WTC11 (cell line): ENCODE measurements at regions not wholly inside any gene's neighbourhood (a gene's known extent, or its start where the extent isn't known, plus 50 kb on each side); places are given as distances from the start of the nearest gene placed in this dataset.

ENCODE experiments used
- ATAC-seq: fragments of 200-7000 bp; cut with Tn5 transposase; 2 replicates; pipeline ENCODE4 v1.10.0; 2021; ENCODE audit warnings: mild to moderate bottlenecking, moderate library complexity
- CTCF ChIA-PET: fragments of 300-600 bp; sonication (Branson Sonifier 250); formaldehyde crosslinking; loops from one replicate; lab custom pipeline; 2021; ENCODE audit warnings: antibody characterized with exemption; lab: Charles Lee
- POLR2A ChIA-PET: fragments of 350-600 bp; sonication (Branson Sonifier 250); formaldehyde crosslinking; loops from one replicate; lab custom pipeline; 2021; ENCODE audit warnings: antibody characterized with exemption; lab: Charles Lee
- DNase-seq: peaks from one replicate; pipeline ENCODE4 v3.0.0; 2021; ENCODE audit warnings: low spot score
- H3K27ac Mint-ChIP-seq: 2 replicates; pipeline ENCODE4 v1.8.0; 2021; ENCODE audit warnings: mixed read lengths
- H3K27me3 Mint-ChIP-seq: 2 replicates; pipeline ENCODE4 v1.8.0; 2021; ENCODE audit warnings: low read depth, mild to moderate bottlenecking, moderate library complexity, mixed read lengths
- H3K36me3 Mint-ChIP-seq: 2 replicates; pipeline ENCODE4 v1.8.0; 2021; ENCODE audit warnings: mixed read lengths
- H3K4me1 Mint-ChIP-seq: 2 replicates; pipeline ENCODE4 v1.8.0; 2022; ENCODE audit warnings: mixed read lengths
- H3K4me3 Mint-ChIP-seq: 2 replicates; pipeline ENCODE4 v1.8.0; 2021; ENCODE audit warnings: mild to moderate bottlenecking, moderate library complexity, mixed read lengths
- H3K9me3 Mint-ChIP-seq: 2 replicates; pipeline ENCODE4 v1.8.0; 2021; ENCODE audit warnings: mixed read lengths
- ELF4 ChIP-seq: sonication (generic); formaldehyde crosslinking; IDR thresholded peaks from 2 replicates; pipeline ENCODE4 v1.8.1; 2022; ENCODE audit warnings: low read depth, mild to moderate bottlenecking, moderate library complexity, missing genetic modification reagents
- GTF2I ChIP-seq: fragments of 250-450 bp; sonication (Bioruptor Pico); conservative IDR thresholded peaks from 2 replicates; pipeline ENCODE4 v1.4.0; 2021; ENCODE audit warnings: mild to moderate bottlenecking
- KAT7 ChIP-seq: sonication (generic); formaldehyde crosslinking; IDR thresholded peaks from 2 replicates; pipeline ENCODE4 v1.8.1; 2023; ENCODE audit warnings: missing genetic modification reagents, mild to moderate bottlenecking, borderline replicate concordance
- MYBL2 ChIP-seq: sonication (generic); formaldehyde crosslinking; IDR thresholded peaks from 2 replicates; pipeline ENCODE4 v1.8.1; 2023; ENCODE audit warnings: mild to moderate bottlenecking, moderate library complexity, missing genetic modification reagents
- NR3C1 ChIP-seq: sonication (generic); formaldehyde crosslinking; conservative IDR thresholded peaks from 2 replicates; pipeline ENCODE4 v1.8.1; 2023; ENCODE audit warnings: low read depth, mild to moderate bottlenecking, missing genetic modification reagents
- OVOL2 ChIP-seq: fragments of 250-450 bp; sonication (Bioruptor Pico); IDR thresholded peaks from 2 replicates; pipeline ENCODE4 v1.9.0; 2021; ENCODE audit warnings: mild to moderate bottlenecking, borderline replicate concordance
- TEAD1 ChIP-seq: sonication (generic); formaldehyde crosslinking; IDR thresholded peaks from 2 replicates; pipeline ENCODE4 v1.8.0; 2022; ENCODE audit warnings: mild to moderate bottlenecking, missing genetic modification reagents
- TF ChIP-seq, protein P1 (sequence below): sonication (generic); formaldehyde crosslinking; IDR thresholded peaks from 2 replicates; pipeline ENCODE4 v1.8.1; 2023; ENCODE audit warnings: mild to moderate bottlenecking, missing genetic modification reagents, borderline replicate concordance
- TF ChIP-seq, protein P2 (sequence below): sonication (generic); formaldehyde crosslinking; conservative IDR thresholded peaks from 2 replicates; pipeline ENCODE4 v1.8.1; 2022; ENCODE audit warnings: mild to moderate bottlenecking, missing genetic modification reagents
- TF ChIP-seq, protein P3 (sequence below): fragments of 250-450 bp; sonication (Bioruptor Pico); IDR thresholded peaks from 2 replicates; pipeline ENCODE4 v1.9.0; 2021; ENCODE audit warnings: mild to moderate bottlenecking
- TF ChIP-seq, protein P4 (sequence below): sonication (generic); formaldehyde crosslinking; IDR thresholded peaks from 2 replicates; pipeline ENCODE4 v1.8.0; 2023; ENCODE audit warnings: missing genetic modification reagents
- TF ChIP-seq, protein P5 (sequence below): sonication (generic); formaldehyde crosslinking; IDR thresholded peaks from 2 replicates; pipeline ENCODE4 v1.8.1; 2023; ENCODE audit warnings: mild to moderate bottlenecking, missing genetic modification reagents, moderate library complexity
- TF ChIP-seq, protein P6 (sequence below): sonication (generic); formaldehyde crosslinking; conservative IDR thresholded peaks from 2 replicates; pipeline ENCODE4 v1.8.1; 2023; ENCODE audit warnings: mild to moderate bottlenecking, low read depth, missing genetic modification reagents, moderate library complexity
- TF ChIP-seq, protein P7 (sequence below): sonication (generic); formaldehyde crosslinking; IDR thresholded peaks from 2 replicates; pipeline ENCODE4 v1.8.0; 2023; ENCODE audit warnings: mild to moderate bottlenecking, missing genetic modification reagents
- TF ChIP-seq, protein P8 (sequence below): sonication (generic); formaldehyde crosslinking; IDR thresholded peaks from 2 replicates; pipeline ENCODE4 v1.8.1; 2022; ENCODE audit warnings: missing genetic modification reagents, borderline replicate concordance
- TF ChIP-seq, protein P9 (sequence below): fragments of 250-450 bp; sonication (Bioruptor Pico); IDR thresholded peaks from 2 replicates; pipeline ENCODE4 v1.8.0; 2021; ENCODE audit warnings: mild to moderate bottlenecking

DNA sequence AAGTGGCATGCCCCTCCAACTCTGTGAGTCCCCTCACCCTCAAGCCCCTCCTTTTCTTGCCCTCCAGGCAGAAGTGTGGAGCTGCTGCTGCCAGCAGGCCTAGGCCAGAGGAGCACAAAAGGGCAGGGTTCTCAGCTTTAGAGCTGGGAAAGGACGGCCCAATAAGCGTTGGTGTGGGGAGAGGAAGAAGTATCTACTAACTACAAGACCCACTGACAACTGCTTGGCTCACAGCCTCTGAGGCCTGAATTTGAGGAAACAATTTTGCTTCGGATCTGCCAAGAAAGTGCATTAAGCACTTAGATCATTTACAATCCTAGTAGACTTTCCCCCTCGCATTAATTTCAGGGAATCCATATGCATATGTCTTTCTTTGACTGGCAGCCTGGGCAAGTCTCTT, 179.4 kb downstream of the SNX18 start (continued):
- TF ChIP-seq, protein P1, sequence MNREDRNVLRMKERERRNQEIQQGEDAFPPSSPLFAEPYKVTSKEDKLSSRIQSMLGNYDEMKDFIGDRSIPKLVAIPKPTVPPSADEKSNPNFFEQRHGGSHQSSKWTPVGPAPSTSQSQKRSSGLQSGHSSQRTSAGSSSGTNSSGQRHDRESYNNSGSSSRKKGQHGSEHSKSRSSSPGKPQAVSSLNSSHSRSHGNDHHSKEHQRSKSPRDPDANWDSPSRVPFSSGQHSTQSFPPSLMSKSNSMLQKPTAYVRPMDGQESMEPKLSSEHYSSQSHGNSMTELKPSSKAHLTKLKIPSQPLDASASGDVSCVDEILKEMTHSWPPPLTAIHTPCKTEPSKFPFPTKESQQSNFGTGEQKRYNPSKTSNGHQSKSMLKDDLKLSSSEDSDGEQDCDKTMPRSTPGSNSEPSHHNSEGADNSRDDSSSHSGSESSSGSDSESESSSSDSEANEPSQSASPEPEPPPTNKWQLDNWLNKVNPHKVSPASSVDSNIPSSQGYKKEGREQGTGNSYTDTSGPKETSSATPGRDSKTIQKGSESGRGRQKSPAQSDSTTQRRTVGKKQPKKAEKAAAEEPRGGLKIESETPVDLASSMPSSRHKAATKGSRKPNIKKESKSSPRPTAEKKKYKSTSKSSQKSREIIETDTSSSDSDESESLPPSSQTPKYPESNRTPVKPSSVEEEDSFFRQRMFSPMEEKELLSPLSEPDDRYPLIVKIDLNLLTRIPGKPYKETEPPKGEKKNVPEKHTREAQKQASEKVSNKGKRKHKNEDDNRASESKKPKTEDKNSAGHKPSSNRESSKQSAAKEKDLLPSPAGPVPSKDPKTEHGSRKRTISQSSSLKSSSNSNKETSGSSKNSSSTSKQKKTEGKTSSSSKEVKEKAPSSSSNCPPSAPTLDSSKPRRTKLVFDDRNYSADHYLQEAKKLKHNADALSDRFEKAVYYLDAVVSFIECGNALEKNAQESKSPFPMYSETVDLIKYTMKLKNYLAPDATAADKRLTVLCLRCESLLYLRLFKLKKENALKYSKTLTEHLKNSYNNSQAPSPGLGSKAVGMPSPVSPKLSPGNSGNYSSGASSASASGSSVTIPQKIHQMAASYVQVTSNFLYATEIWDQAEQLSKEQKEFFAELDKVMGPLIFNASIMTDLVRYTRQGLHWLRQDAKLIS (CRISPR knock-in tag): no peak
- TF ChIP-seq, protein P2, sequence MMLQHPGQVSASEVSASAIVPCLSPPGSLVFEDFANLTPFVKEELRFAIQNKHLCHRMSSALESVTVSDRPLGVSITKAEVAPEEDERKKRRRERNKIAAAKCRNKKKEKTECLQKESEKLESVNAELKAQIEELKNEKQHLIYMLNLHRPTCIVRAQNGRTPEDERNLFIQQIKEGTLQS: no peak
- TF ChIP-seq, protein P3, sequence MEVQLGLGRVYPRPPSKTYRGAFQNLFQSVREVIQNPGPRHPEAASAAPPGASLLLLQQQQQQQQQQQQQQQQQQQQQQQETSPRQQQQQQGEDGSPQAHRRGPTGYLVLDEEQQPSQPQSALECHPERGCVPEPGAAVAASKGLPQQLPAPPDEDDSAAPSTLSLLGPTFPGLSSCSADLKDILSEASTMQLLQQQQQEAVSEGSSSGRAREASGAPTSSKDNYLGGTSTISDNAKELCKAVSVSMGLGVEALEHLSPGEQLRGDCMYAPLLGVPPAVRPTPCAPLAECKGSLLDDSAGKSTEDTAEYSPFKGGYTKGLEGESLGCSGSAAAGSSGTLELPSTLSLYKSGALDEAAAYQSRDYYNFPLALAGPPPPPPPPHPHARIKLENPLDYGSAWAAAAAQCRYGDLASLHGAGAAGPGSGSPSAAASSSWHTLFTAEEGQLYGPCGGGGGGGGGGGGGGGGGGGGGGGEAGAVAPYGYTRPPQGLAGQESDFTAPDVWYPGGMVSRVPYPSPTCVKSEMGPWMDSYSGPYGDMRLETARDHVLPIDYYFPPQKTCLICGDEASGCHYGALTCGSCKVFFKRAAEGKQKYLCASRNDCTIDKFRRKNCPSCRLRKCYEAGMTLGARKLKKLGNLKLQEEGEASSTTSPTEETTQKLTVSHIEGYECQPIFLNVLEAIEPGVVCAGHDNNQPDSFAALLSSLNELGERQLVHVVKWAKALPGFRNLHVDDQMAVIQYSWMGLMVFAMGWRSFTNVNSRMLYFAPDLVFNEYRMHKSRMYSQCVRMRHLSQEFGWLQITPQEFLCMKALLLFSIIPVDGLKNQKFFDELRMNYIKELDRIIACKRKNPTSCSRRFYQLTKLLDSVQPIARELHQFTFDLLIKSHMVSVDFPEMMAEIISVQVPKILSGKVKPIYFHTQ (CRISPR knock-in tag): no peak
- no peak for TF ChIP-seq ELF4
- TF ChIP-seq, protein P4, sequence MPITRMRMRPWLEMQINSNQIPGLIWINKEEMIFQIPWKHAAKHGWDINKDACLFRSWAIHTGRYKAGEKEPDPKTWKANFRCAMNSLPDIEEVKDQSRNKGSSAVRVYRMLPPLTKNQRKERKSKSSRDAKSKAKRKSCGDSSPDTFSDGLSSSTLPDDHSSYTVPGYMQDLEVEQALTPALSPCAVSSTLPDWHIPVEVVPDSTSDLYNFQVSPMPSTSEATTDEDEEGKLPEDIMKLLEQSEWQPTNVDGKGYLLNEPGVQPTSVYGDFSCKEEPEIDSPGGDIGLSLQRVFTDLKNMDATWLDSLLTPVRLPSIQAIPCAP (CRISPR knock-in tag): no peak
- TF ChIP-seq, protein P5, sequence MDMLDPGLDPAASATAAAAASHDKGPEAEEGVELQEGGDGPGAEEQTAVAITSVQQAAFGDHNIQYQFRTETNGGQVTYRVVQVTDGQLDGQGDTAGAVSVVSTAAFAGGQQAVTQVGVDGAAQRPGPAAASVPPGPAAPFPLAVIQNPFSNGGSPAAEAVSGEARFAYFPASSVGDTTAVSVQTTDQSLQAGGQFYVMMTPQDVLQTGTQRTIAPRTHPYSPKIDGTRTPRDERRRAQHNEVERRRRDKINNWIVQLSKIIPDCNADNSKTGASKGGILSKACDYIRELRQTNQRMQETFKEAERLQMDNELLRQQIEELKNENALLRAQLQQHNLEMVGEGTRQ (CRISPR knock-in tag): no peak
- TF ChIP-seq, protein P6, sequence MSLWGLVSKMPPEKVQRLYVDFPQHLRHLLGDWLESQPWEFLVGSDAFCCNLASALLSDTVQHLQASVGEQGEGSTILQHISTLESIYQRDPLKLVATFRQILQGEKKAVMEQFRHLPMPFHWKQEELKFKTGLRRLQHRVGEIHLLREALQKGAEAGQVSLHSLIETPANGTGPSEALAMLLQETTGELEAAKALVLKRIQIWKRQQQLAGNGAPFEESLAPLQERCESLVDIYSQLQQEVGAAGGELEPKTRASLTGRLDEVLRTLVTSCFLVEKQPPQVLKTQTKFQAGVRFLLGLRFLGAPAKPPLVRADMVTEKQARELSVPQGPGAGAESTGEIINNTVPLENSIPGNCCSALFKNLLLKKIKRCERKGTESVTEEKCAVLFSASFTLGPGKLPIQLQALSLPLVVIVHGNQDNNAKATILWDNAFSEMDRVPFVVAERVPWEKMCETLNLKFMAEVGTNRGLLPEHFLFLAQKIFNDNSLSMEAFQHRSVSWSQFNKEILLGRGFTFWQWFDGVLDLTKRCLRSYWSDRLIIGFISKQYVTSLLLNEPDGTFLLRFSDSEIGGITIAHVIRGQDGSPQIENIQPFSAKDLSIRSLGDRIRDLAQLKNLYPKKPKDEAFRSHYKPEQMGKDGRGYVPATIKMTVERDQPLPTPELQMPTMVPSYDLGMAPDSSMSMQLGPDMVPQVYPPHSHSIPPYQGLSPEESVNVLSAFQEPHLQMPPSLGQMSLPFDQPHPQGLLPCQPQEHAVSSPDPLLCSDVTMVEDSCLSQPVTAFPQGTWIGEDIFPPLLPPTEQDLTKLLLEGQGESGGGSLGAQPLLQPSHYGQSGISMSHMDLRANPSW (CRISPR knock-in tag): no peak
- TF ChIP-seq, protein P7, sequence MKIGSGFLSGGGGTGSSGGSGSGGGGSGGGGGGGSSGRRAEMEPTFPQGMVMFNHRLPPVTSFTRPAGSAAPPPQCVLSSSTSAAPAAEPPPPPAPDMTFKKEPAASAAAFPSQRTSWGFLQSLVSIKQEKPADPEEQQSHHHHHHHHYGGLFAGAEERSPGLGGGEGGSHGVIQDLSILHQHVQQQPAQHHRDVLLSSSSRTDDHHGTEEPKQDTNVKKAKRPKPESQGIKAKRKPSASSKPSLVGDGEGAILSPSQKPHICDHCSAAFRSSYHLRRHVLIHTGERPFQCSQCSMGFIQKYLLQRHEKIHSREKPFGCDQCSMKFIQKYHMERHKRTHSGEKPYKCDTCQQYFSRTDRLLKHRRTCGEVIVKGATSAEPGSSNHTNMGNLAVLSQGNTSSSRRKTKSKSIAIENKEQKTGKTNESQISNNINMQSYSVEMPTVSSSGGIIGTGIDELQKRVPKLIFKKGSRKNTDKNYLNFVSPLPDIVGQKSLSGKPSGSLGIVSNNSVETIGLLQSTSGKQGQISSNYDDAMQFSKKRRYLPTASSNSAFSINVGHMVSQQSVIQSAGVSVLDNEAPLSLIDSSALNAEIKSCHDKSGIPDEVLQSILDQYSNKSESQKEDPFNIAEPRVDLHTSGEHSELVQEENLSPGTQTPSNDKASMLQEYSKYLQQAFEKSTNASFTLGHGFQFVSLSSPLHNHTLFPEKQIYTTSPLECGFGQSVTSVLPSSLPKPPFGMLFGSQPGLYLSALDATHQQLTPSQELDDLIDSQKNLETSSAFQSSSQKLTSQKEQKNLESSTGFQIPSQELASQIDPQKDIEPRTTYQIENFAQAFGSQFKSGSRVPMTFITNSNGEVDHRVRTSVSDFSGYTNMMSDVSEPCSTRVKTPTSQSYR (CRISPR knock-in tag): no peak

DNA sequence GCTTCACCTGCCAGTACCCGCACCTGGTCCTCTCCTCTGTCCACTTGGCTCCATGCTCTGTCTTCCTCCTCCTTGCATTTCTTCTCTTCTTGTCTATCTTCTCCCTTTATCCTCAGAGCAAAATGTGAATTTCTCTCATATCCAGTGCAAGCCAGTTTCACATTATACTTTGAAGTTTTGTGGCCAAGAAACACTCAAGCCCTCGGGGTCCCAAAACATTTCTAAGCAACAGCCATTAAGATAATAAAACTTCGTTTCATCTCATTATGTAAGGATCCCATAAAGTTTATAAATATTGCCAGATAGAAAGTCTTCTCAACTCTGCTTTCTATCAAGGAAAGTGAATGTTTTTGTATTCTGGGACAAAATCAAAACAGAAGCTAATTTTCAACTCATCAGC, 178.8 kb downstream of the SNX18 start:
- no peak overlapping the region for H3K27ac Mint-ChIP-seq
- H3K4me3 Mint-ChIP-seq: no peak overlapping the region
- H3K27me3 Mint-ChIP-seq: no peaks in the 10 kb centered on the region
- ChIA-PET CTCF (no interaction called here), POLR2A (no interaction called here)
- TF ChIP-seq, protein P8, sequence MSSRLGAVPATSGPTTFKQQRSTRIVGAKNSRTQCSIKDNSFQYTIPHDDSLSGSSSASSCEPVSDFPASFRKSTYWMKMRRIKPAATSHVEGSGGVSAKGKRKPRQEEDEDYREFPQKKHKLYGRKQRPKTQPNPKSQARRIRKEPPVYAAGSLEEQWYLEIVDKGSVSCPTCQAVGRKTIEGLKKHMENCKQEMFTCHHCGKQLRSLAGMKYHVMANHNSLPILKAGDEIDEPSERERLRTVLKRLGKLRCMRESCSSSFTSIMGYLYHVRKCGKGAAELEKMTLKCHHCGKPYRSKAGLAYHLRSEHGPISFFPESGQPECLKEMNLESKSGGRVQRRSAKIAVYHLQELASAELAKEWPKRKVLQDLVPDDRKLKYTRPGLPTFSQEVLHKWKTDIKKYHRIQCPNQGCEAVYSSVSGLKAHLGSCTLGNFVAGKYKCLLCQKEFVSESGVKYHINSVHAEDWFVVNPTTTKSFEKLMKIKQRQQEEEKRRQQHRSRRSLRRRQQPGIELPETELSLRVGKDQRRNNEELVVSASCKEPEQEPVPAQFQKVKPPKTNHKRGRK (CRISPR knock-in tag): no peak
- TF ChIP-seq MYBL2 (CRISPR knock-in tag) (no peak), OVOL2 (no peak), TEAD1 (CRISPR knock-in tag) (no peak), ELF4 (no peak), GTF2I (no peak), KAT7 (CRISPR knock-in tag) (no peak), NR3C1 (CRISPR knock-in tag) (no peak)
- TF ChIP-seq, protein P9, sequence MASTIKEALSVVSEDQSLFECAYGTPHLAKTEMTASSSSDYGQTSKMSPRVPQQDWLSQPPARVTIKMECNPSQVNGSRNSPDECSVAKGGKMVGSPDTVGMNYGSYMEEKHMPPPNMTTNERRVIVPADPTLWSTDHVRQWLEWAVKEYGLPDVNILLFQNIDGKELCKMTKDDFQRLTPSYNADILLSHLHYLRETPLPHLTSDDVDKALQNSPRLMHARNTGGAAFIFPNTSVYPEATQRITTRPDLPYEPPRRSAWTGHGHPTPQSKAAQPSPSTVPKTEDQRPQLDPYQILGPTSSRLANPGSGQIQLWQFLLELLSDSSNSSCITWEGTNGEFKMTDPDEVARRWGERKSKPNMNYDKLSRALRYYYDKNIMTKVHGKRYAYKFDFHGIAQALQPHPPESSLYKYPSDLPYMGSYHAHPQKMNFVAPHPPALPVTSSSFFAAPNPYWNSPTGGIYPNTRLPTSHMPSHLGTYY: no peak
- TF ChIP-seq, all 79 proteins: peak for 0
- Mint-ChIP-seq H3K9me3 (no peaks in the 10 kb centered on the region), H3K4me1 (peaks cover 5% of the 10 kb centered on the region; the same call in 1 of the 2 replicates), H3K36me3 (no peaks in the 10 kb centered on the region)
- DNase-seq (no peak), ATAC-seq (no peak)
